Peyer's patch (tissue), 4 donors: ENCODE measurements at regions not wholly inside any gene's neighbourhood (a gene's known extent, or its start where the extent isn't known, plus 50 kb on each side); places are given as distances from the start of the nearest gene placed in this dataset.

ENCODE experiments used
- DNase-seq, 3 donors: peaks; one replicate each; pipeline ENCODE4 v3.0.0-alpha.2; 2017 to 2019
- H3K27ac ChIP-seq, 4 donors: fragments of 200-600 bp; sonication (generic); one replicate each; pipeline ENCODE4 v1.5.1; 2016 to 2019
- H3K27me3 ChIP-seq, 2 donors: fragments of 200-600 bp; sonication (generic); one replicate each; pipeline ENCODE4 v1.5.1; 2019
- H3K36me3 ChIP-seq, 3 donors: fragments of 200-600 bp; sonication (generic); one replicate each; pipeline ENCODE4 v1.5.1; 2016 to 2019
- H3K4me1 ChIP-seq, 4 donors: fragments of 200-600 bp; sonication (generic); one replicate each; pipeline ENCODE4 v1.5.1; 2016 to 2019
- H3K4me3 ChIP-seq, 4 donors: fragments of 200-600 bp; sonication (generic); 1 replicate in 3 of 4; 2 replicates in 1 of 4; pipeline ENCODE4 v1.5.1; 2016 to 2019; ENCODE audit warnings: mild to moderate bottlenecking in 1 of 4
- H3K9me3 ChIP-seq, 4 donors: fragments of 200-600 bp; sonication (generic); one replicate each; pipeline ENCODE4 v1.5.1; 2016 to 2019; ENCODE audit warnings: mild to moderate bottlenecking in 1 of 4
- POLR2A ChIP-seq, 2 donors: fragments of 450-650 bp; IDR thresholded peaks; one replicate each; pipeline ENCODE4 v1.5.1; 2017; ENCODE audit warnings: antibody characterized with exemption in 2 of 2, mild to moderate bottlenecking in 2 of 2, moderate library complexity in 2 of 2
- TF ChIP-seq, protein P1 (sequence below), 6 experiments: fragments of 450-650 bp in 4 of 6; fragments of 200-600 bp in 2 of 6; sonication (generic) in 1 of 6; IDR thresholded peaks; one replicate each; pipeline ENCODE4 v1.5.1; 2017 to 2019; ENCODE audit warnings: antibody characterized with exemption in 6 of 6, mild to moderate bottlenecking in 3 of 6, moderate library complexity in 1 of 6

DNA sequence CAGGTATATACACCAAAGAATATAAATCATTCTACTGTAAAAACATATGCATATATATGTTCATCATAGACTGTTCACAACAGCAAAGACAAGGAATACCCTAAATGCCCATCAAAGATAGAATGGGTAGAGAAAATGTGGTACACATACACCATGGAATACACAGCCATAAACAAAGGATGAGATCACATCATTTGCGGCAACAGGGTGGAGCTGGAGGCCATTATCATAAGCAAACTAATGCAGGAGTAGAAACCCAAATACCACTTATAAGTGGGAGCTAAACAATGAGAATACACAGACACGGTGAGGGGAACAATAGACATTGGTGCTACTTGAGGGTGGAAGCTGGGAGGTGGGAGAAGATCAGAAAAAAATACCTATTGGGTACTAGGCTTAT is 117.6 kb downstream of the COX7C start:
- Histone ChIP-seq H3K4me1 (no peaks in the 10 kb centered on the region), H3K9me3 (no peaks in the 10 kb centered on the region), H3K4me3 (no peak overlapping the region), H3K27me3 (no peaks in the 10 kb centered on the region), H3K27ac (no peak overlapping the region), H3K36me3 (no peaks in the 10 kb centered on the region)
- TF ChIP-seq, protein P1, sequence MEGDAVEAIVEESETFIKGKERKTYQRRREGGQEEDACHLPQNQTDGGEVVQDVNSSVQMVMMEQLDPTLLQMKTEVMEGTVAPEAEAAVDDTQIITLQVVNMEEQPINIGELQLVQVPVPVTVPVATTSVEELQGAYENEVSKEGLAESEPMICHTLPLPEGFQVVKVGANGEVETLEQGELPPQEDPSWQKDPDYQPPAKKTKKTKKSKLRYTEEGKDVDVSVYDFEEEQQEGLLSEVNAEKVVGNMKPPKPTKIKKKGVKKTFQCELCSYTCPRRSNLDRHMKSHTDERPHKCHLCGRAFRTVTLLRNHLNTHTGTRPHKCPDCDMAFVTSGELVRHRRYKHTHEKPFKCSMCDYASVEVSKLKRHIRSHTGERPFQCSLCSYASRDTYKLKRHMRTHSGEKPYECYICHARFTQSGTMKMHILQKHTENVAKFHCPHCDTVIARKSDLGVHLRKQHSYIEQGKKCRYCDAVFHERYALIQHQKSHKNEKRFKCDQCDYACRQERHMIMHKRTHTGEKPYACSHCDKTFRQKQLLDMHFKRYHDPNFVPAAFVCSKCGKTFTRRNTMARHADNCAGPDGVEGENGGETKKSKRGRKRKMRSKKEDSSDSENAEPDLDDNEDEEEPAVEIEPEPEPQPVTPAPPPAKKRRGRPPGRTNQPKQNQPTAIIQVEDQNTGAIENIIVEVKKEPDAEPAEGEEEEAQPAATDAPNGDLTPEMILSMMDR (IDR thresholded peaks at IDR 0.05), result no peak
- TF ChIP-seq POLR2A (IDR thresholded peaks at IDR 0.05), result no peak
- DNase-seq, result no peak

DNA sequence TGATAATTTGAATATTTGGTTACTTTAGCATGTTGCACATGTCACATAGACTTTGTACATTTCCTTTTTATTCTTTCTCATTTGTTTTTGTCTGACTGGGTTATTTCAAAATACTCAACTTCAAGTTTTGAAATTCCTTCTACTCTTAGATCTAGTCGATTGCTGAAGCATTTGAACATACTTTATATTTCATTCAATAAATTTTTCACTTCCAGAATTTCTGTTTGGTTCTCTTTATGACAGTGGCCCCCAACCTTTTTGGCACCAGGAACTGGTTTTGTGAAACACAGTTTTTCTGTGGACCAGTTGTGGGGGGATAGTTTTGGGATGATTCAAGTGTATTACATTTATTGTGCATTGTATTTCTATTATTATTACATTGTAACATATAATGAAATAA is 119.8 kb downstream of the COX7C start:
- H3K9me3 ChIP-seq, result no peaks in the 10 kb centered on the region
- H3K27ac ChIP-seq, result no peak overlapping the region
- no peaks in the 10 kb centered on the region for H3K27me3 ChIP-seq
- no peaks in the 10 kb centered on the region for H3K36me3 ChIP-seq
- no peak for TF ChIP-seq POLR2A (IDR thresholded peaks at IDR 0.05)
- TF ChIP-seq, protein P1 (IDR thresholded peaks at IDR 0.05), result no peak
- DNase-seq, result no peak
- no peaks in the 10 kb centered on the region for H3K4me1 ChIP-seq
- H3K4me3 ChIP-seq, result no peak overlapping the region

DNA sequence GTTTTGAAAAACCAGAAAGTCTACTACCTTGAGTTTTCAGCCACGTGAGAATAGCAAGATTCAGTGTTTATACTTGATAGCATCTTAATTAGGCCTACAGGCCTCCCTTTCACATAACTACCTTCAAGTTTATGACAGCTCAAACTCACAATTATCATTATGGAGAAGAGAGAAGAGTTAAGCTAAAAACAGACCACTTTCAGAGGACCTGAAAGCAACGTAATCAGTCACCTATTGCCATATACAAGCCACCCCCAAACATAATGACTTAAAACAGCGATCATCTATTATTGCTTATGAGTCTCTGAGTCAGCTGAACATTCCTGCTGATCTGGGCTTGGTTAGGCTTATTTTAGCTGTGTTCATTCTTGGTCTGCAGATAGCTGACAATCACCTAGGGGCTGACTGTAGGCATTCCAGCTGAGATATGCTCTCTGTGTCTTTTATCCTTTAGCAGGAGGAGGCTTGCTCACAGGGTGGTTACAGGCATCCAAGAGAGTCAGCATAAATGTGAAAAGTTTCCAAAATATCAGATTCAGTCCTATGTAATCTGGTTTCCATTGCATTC is 130.9 kb downstream of the COX7C start:
- H3K4me3 ChIP-seq, result no peak overlapping the region
- H3K27ac ChIP-seq, result no peak overlapping the region
- no peak for DNase-seq
- no peaks in the 10 kb centered on the region for H3K4me1 ChIP-seq
- no peaks in the 10 kb centered on the region for H3K9me3 ChIP-seq
- H3K36me3 ChIP-seq, result no peaks in the 10 kb centered on the region
- H3K27me3 ChIP-seq, result no peaks in the 10 kb centered on the region
- TF ChIP-seq POLR2A (IDR thresholded peaks at IDR 0.05), result no peak
- TF ChIP-seq, protein P1 (IDR thresholded peaks at IDR 0.05), result no peak

DNA sequence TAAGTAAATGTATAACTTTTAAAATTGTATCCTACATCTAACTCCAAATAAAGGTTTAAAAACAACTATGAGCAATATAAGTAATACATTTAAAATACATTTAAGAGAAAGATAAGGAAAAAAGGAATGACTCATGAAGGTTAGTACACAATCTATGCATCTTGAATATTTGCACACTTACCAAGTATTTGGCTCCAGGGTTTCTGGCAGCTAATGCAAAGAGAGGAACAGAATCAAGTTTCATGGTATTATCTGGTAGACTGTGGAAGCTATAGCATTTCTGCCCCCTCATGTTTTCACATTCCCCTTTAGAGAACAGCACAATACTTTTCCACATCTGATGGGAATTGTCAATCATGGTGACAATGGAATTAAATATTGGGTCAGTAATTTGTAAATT is 132.1 kb downstream of the COX7C start:
- Histone ChIP-seq H3K27me3 (no peaks in the 10 kb centered on the region), H3K9me3 (no peaks in the 10 kb centered on the region), H3K27ac (no peak overlapping the region), H3K4me3 (no peak overlapping the region), H3K36me3 (no peaks in the 10 kb centered on the region), H3K4me1 (no peaks in the 10 kb centered on the region)
- DNase-seq, result no peak
- TF ChIP-seq, protein P1 (IDR thresholded peaks at IDR 0.05), result no peak
- TF ChIP-seq POLR2A (IDR thresholded peaks at IDR 0.05), result no peak

DNA sequence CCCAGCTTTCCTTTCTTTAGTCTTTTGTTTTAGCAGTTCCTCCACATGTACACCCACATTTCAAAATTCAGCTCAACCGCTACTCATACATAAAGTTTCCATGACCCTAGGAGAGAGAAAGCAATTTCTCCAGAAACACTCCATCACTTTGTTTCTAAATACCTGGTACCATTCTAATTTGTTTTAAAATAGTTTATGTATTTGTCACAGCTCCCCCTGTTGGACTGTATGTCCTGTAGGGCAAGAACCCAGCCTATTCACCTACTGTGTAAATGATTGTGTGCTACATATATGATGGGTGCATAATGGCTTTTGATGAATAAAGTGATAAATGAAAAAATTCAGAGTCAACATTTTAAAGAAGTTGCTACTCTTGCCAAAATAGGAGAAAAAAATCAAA is 139.1 kb downstream of the COX7C start:
- no peak for DNase-seq

More for the DNA sequence above, 139.1 kb downstream of the COX7C start:
- TF ChIP-seq, protein P1 (IDR thresholded peaks at IDR 0.05), result no peak
- Histone ChIP-seq H3K9me3 (no peaks in the 10 kb centered on the region), H3K4me1 (no peaks in the 10 kb centered on the region), H3K4me3 (no peak overlapping the region), H3K27me3 (no peaks in the 10 kb centered on the region), H3K36me3 (no peaks in the 10 kb centered on the region), H3K27ac (no peak overlapping the region)
